ENCODE measurements at regions not wholly inside any gene's neighbourhood (a gene's known extent, or its start where the extent isn't known, plus 50 kb on each side); places are given as distances from the start of the nearest gene placed in this dataset.
A peak's percentile ranks its signal among the peaks of the same experiment; 100 is the strongest.

DNA sequence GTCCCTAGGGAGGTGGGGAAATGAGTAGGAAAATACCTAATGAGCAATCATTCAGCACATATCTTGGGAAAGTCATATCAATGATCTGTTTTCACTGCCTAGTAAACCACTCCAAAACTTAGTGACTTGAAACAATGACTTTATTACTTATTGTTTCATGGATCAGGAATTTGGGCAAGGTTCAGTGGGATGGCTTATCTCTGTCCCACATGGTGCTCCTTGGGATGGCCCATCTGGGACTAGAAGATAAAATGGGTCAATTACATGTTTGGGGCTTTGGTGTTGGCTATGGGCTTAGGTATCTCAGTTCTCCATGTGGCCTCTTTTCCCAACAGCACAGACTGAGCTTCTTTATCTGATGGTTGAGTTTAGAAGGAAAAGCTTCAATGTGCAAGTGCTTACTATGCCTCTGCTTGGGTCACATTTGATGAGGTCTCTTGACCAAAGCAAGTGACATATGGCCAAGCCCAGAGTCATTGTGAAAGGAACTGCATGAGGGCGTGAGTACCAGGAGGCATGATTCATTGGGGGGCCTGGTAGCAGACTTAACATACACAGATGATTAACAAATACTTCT lies 218.1 kb upstream of the TNP1 start:
- no peak overlapping the region for H3K4me3 ChIP-seq
- WGBS, 2 donors = 100% methylated on average over 1 of the region's 1 CpG
- no peak for ATAC-seq
- DNase-seq = no peak
- no peaks in the 10 kb centered on the region for H3K36me3 ChIP-seq
- no peaks in the 10 kb centered on the region for H3K27me3 ChIP-seq
- TF ChIP-seq, protein P1, sequence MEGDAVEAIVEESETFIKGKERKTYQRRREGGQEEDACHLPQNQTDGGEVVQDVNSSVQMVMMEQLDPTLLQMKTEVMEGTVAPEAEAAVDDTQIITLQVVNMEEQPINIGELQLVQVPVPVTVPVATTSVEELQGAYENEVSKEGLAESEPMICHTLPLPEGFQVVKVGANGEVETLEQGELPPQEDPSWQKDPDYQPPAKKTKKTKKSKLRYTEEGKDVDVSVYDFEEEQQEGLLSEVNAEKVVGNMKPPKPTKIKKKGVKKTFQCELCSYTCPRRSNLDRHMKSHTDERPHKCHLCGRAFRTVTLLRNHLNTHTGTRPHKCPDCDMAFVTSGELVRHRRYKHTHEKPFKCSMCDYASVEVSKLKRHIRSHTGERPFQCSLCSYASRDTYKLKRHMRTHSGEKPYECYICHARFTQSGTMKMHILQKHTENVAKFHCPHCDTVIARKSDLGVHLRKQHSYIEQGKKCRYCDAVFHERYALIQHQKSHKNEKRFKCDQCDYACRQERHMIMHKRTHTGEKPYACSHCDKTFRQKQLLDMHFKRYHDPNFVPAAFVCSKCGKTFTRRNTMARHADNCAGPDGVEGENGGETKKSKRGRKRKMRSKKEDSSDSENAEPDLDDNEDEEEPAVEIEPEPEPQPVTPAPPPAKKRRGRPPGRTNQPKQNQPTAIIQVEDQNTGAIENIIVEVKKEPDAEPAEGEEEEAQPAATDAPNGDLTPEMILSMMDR (IDR thresholded peaks at IDR 0.05) = no peak
- H3K4me1 ChIP-seq = peaks cover 7 to 37% (median 21%) of the 10 kb centered on the region in 9 donors
- no peak overlapping the region for H3K27ac ChIP-seq
- no peaks in the 10 kb centered on the region for H3K9me3 ChIP-seq
- intact Hi-C loops (cut with DNase I) = loop anchor here in 1 of 10 donors (5.0 to 10.0 kb wide), 3 partner anchors 86 to 381 kb away; partner anchors contain the start of gene IGFBP5

DNA sequence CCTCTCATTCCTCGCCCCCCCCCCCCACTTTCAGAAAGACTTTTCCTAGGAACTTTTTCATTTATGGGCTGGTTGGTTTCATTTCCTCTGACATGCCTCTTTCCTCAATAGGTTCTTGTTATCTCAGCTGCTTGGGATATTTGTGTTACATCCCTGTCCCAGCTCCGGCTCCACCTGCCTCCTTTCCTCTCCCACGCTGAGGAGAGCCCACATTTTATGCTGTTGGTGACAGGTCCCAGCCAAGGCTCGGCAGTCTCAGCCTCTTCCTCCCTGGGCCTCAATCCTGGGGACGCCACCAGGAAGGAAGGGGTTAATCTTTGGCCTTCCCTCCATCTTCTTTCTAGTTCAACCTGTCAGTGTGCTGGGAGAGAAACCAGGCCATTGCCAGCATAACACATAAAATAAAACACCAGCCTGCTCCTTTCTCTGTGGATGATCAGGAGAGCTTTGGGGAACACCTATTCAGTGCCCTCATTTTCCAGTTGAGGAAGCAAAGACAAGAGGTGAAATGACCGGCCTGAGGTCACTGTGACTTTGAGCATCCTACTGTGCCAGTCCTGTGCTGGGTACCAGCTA lies 216.9 kb upstream of the TNP1 start:
- H3K36me3 ChIP-seq = no peaks in the 10 kb centered on the region
- TF ChIP-seq, protein P1 (IDR thresholded peaks at IDR 0.05) = no peak
- H3K27me3 ChIP-seq = no peaks in the 10 kb centered on the region
- peak overlapping the region in 2 of 10 donors; percentile 25 to 28 for H3K27ac ChIP-seq
- DNase-seq = no peak
- intact Hi-C loops (cut with DNase I) = loop anchor here in 1 of 10 donors (5.0 to 10.0 kb wide), 3 partner anchors 84 to 379 kb away; partner anchors contain the start of gene IGFBP5
- H3K9me3 ChIP-seq = no peaks in the 10 kb centered on the region
- H3K4me3 ChIP-seq = no peak overlapping the region
- peaks cover 7 to 37% (median 21%) of the 10 kb centered on the region in 9 donors for H3K4me1 ChIP-seq
- ATAC-seq = no peak
- WGBS, 2 donors = 75 to 87% methylated on average over 6 of the region's 6 CpGs

DNA sequence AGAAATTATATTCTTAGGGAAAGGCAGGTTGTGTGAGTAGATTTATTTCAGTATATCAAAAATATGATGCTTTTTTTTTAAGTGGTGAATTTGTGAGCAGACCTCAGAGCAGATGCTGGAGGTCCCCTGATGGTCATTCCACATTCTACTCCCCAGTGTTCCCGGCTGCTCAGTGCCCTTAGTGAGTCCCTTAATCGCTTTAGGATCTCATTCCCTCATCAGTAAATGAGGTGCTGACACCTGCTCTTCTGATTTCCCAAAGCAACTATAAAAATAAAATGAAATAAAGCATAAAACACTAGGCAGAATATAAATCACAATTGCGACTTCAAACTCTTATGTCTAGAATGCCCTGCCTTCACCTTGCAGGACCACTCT lies 216.2 kb upstream of the TNP1 start:
- 74 to 75% methylated on average over 3 of the region's 3 CpGs for WGBS, 2 donors
- ATAC-seq (no peak), DNase-seq (no peak)
- peak overlapping the region in 8 of 10 donors; percentile 60 to 84 (median 80) for H3K27ac ChIP-seq
- no peaks in the 10 kb centered on the region for H3K27me3 ChIP-seq
- H3K36me3 ChIP-seq = no peaks in the 10 kb centered on the region
- intact Hi-C loops (cut with DNase I) = loop anchor here in 1 of 10 donors (5.0 to 10.0 kb wide), 3 partner anchors 84 to 379 kb away; partner anchors contain the start of gene IGFBP5
- peaks cover 7 to 37% (median 21%) of the 10 kb centered on the region in 9 donors for H3K4me1 ChIP-seq
- TF ChIP-seq, protein P1 (IDR thresholded peaks at IDR 0.05) = no peak
- H3K4me3 ChIP-seq = no peak overlapping the region
- no peaks in the 10 kb centered on the region for H3K9me3 ChIP-seq

DNA sequence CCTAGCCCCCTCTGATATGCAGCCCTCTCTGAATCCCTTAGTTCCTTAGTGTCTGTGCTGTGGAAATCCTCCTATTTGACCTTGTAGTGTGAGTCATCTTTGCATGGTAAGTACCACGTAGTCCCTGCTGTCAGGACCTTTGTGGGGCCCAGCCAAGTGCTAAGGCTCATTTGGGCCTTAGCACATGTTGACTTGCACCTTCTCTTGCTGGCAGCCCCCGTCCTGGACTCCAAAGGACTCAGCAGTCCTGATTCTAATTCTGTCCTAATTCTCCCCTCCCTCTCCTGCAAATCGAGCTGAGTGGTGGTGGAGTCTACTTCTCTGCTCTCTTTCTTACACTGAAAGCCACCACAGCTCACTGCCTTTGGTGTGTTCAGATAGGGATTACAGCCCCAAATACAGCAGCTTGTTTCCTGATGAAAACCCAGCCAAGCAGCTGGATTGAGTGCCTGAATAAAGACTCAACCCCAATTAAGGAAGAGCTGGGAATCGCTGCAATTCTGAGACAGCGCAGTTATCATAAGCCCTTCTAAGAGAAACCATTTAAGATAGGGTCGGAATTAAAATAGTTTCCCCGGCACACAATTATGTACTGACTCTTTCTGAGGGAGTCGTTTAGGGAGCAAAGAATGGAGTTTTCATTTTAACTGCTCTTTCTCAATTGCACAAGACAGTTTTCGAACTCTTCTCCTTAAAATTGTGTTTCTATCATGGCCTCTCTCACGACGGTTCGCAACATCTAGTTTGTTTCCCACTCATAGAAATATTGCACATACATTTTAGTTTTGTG lies 215.6 kb upstream of the TNP1 start:
- Histone ChIP-seq H3K27me3 (no peaks in the 10 kb centered on the region), H3K9me3 (no peaks in the 10 kb centered on the region), H3K4me3 (no peak overlapping the region), H3K27ac (peak overlapping the region in 9 of 10 donors; percentile 60 to 84 (median 80)), H3K36me3 (no peaks in the 10 kb centered on the region), H3K4me1 (peaks cover 7 to 37% (median 21%) of the 10 kb centered on the region in 9 donors)
- ATAC-seq = peak; percentile 70 to 94 (median 85)
- intact Hi-C loops (cut with DNase I) = loop anchor here in 1 of 10 donors (5.0 to 10.0 kb wide), 3 partner anchors 83 to 378 kb away; partner anchors contain the start of gene IGFBP5
- TF ChIP-seq, protein P1 (IDR thresholded peaks at IDR 0.05) = no peak
- 36 to 45% methylated on average over 12 of the region's 12 CpGs for WGBS, 2 donors
- peak; percentile 42 to 68 for DNase-seq
